Transverse colon (tissue), 4 donors: ENCODE measurements at regions not wholly inside any gene's neighbourhood (a gene's known extent, or its start where the extent isn't known, plus 50 kb on each side); places are given as distances from the start of the nearest gene placed in this dataset.

ENCODE experiments used
- DNase-seq: peaks from one replicate; pipeline ENCODE4 v3.0.0-alpha.2; 2019
- H3K27ac ChIP-seq, 4 donors: fragments of 200-600 bp; sonication (generic); 2 replicates each; pipeline ENCODE4 v1.5.1; 2016 to 2018; ENCODE audit warnings: inconsistent platforms in 4 of 4
- H3K27me3 ChIP-seq: fragments of 200-600 bp; sonication (generic); 2 replicates; pipeline ENCODE4 v1.5.1; 2017; ENCODE audit warnings: inconsistent platforms
- H3K36me3 ChIP-seq, 4 donors: fragments of 200-600 bp; sonication (generic); 2 replicates each; pipeline ENCODE4 v1.5.1; 2017 to 2019; ENCODE audit warnings: inconsistent platforms in 4 of 4
- H3K4me1 ChIP-seq, 4 donors: fragments of 200-600 bp; sonication (generic); 2 replicates each; pipeline ENCODE4 v1.5.1; 2017 to 2020; ENCODE audit warnings: inconsistent platforms in 4 of 4
- H3K4me3 ChIP-seq, 4 donors: fragments of 200-600 bp; sonication (generic); 1 replicate in 1 of 4; 2 replicates in 3 of 4; pipeline versions ENCODE4 v1.5.1 to v1.6.1; 2017 to 2019; ENCODE audit warnings: inconsistent platforms in 4 of 4
- H3K9me3 ChIP-seq, 2 donors: fragments of 200-600 bp; sonication (generic); 2 replicates each; pipeline ENCODE4 v1.5.1; 2017 to 2019; ENCODE audit warnings: inconsistent platforms in 2 of 2
- EP300 ChIP-seq: sonication (generic); formaldehyde crosslinking; IDR thresholded peaks from one replicate; pipeline ENCODE4 v1.6.1; 2017; ENCODE audit warnings: antibody characterized with exemption, low read depth
- POLR2A ChIP-seq: fragments of 450-650 bp; IDR thresholded peaks from one replicate; pipeline ENCODE4 v1.6.1; 2016; ENCODE audit warnings: antibody characterized with exemption, mild to moderate bottlenecking, moderate library complexity
- POLR2AphosphoS5 ChIP-seq, 3 donors: sonication (generic); formaldehyde crosslinking; IDR thresholded peaks; one replicate each; pipeline ENCODE4 v1.6.1; 2016; ENCODE audit warnings: antibody characterized with exemption in 3 of 3
- WGBS, 2 donors: methylation state at CpG; one replicate each; pipeline ENCODE4 v1.1.5; 2018; ENCODE audit warnings: low coverage in 1 of 2; 5-methylcytosine and 5-hydroxymethylcytosine counted together
- in situ Hi-C, 4 donors: fragments of 200-750 bp; cut with MboI; loops; one replicate each; pipeline versions ENCODE4 v1.15.0 to v1.15.1; 2017; ENCODE audit warnings: low sequenced_read_pairs in 3 of 4, low pct_ligation_motif_present in 1 of 4, low pct_unique_long_range_greater_than_20kb in 1 of 4
- intact Hi-C: fragments of 100-400 bp; cut with DNase I; formaldehyde crosslinking; loops from one replicate; pipeline ENCODE4 v1.15.1; 2023; ENCODE audit warnings: low total_unique reads
- TF ChIP-seq, protein P1 (sequence below), 5 experiments: fragments of 200-600 bp in 3 of 5; fragments of 450-650 bp in 2 of 5; sonication (generic) in 3 of 5; IDR thresholded peaks; 1 replicate in 2 of 5; 2 replicates in 3 of 5; pipeline ENCODE4 v1.5.1; 2016 to 2017; ENCODE audit warnings: antibody characterized with exemption in 5 of 5, inconsistent platforms in 3 of 5, mild to moderate bottlenecking in 2 of 5, moderate library complexity in 1 of 5

GRCh38 chr1:198424441-198424840 lies 116.0 kb downstream of the ATP6V1G3 start:
- TF ChIP-seq EP300 (no peak), POLR2A (no peak), POLR2AphosphoS5 (IDR thresholded peaks at IDR 0.05) (no peak)
- TF ChIP-seq, protein P1, sequence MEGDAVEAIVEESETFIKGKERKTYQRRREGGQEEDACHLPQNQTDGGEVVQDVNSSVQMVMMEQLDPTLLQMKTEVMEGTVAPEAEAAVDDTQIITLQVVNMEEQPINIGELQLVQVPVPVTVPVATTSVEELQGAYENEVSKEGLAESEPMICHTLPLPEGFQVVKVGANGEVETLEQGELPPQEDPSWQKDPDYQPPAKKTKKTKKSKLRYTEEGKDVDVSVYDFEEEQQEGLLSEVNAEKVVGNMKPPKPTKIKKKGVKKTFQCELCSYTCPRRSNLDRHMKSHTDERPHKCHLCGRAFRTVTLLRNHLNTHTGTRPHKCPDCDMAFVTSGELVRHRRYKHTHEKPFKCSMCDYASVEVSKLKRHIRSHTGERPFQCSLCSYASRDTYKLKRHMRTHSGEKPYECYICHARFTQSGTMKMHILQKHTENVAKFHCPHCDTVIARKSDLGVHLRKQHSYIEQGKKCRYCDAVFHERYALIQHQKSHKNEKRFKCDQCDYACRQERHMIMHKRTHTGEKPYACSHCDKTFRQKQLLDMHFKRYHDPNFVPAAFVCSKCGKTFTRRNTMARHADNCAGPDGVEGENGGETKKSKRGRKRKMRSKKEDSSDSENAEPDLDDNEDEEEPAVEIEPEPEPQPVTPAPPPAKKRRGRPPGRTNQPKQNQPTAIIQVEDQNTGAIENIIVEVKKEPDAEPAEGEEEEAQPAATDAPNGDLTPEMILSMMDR (IDR thresholded peaks at IDR 0.05): no peak
- Histone ChIP-seq H3K36me3 (no peaks in the 10 kb centered on the region), H3K27ac (no peak overlapping the region), H3K9me3 (no peaks in the 10 kb centered on the region), H3K27me3 (no peaks in the 10 kb centered on the region), H3K4me1 (no peaks in the 10 kb centered on the region), H3K4me3 (no peak overlapping the region)
- no peak for DNase-seq
- in situ Hi-C loops: no loop called here
- intact Hi-C loops: no loop called here
- WGBS, 2 donors: 83 to 84% methylated on average over 2 of the region's 2 CpGs

- H3K9me3 ChIP-seq: no peaks in the 10 kb centered on the region
- no peak for DNase-seq
- H3K36me3 ChIP-seq: no peaks in the 10 kb centered on the region
- TF ChIP-seq POLR2A (no peak), POLR2AphosphoS5 (IDR thresholded peaks at IDR 0.05) (no peak), EP300 (no peak)
- TF ChIP-seq, protein P1 (IDR thresholded peaks at IDR 0.05): no peak
- H3K27me3 ChIP-seq: no peaks in the 10 kb centered on the region
- in situ Hi-C loops: no loop called here
- no peaks in the 10 kb centered on the region for H3K4me1 ChIP-seq
- no peak overlapping the region for H3K4me3 ChIP-seq
- intact Hi-C loops: no loop called here
- no peak overlapping the region for H3K27ac ChIP-seq
- WGBS, 2 donors: 62 to 80% methylated on average over 1 of the region's 1 CpG
Measured at GRCh38 chr1:198423673-198424072, 116.8 kb downstream of the ATP6V1G3 start.

DNA sequence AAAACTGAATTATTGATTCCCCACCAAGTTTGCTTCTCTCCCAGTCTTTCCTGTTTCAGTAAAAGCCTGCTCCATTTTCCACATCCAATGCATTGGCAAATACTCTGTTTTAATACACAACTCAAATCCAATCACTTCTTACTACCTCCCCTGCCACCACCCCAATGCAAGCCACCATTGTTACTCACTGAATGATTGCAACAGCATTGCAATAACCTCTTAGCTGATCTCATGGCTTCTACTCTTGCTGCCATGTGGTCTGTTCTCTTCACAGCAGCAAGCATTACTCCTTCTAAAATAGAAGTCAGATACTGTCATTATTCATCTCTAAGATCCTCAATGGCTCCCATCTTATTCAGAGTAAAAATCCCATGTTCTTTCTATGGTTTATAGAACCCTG lies 123.4 kb downstream of the ATP6V1G3 start:
- Histone ChIP-seq H3K36me3 (no peaks in the 10 kb centered on the region), H3K27me3 (no peaks in the 10 kb centered on the region), H3K4me1 (no peaks in the 10 kb centered on the region), H3K27ac (no peak overlapping the region), H3K4me3 (no peak overlapping the region), H3K9me3 (no peaks in the 10 kb centered on the region)
- no peak for DNase-seq
- intact Hi-C loops: no loop called here
- TF ChIP-seq, protein P1 (IDR thresholded peaks at IDR 0.05): no peak
- TF ChIP-seq EP300: no peak
- no peak for TF ChIP-seq POLR2AphosphoS5 (IDR thresholded peaks at IDR 0.05)
- no peak for TF ChIP-seq POLR2A
- in situ Hi-C loops: no loop called here

GRCh38 chr1:198416296-198416695 lies 124.2 kb downstream of the ATP6V1G3 start:
- intact Hi-C loops: no loop called here
- Histone ChIP-seq H3K9me3 (no peaks in the 10 kb centered on the region), H3K4me3 (no peak overlapping the region), H3K36me3 (no peaks in the 10 kb centered on the region), H3K4me1 (no peaks in the 10 kb centered on the region), H3K27ac (no peak overlapping the region), H3K27me3 (no peaks in the 10 kb centered on the region)
- WGBS, 2 donors: 58 to 70% methylated on average over 3 of the region's 3 CpGs
- no peak for TF ChIP-seq POLR2A
- TF ChIP-seq EP300: no peak
- TF ChIP-seq, protein P1 (IDR thresholded peaks at IDR 0.05): no peak
- TF ChIP-seq POLR2AphosphoS5 (IDR thresholded peaks at IDR 0.05): no peak
- in situ Hi-C loops: no loop called here
- no peak for DNase-seq
